GM23338 (cell line): ENCODE measurements at regions not wholly inside any gene's neighbourhood (a gene's known extent, or its start where the extent isn't known, plus 50 kb on each side); places are given as distances from the start of the nearest gene placed in this dataset.
A peak's percentile ranks its signal among the peaks of the same experiment; 100 is the strongest.
"Not testable (repeated sequence)": the region's sequence is repeated elsewhere in the genome, so short reads cannot be mapped to it uniquely, and the experiment has no call there.

Experiments
- CREB1 ChIP-seq: fragments of 250-450 bp; sonication (Bioruptor Pico); IDR thresholded peaks from 2 replicates; pipeline ENCODE4 v1.5.0; 2020; ENCODE audit warnings: low read depth, mild to moderate bottlenecking, moderate library complexity
- CTCF ChIP-seq, 2 experiments: fragments of 200-600 bp in 1 of 2; sonication (generic) in 1 of 2; conservative IDR thresholded peaks; 2 replicates each; pipeline versions ENCODE4 v1.5.1 to v1.6.1; 2016 to 2017; ENCODE audit warnings: antibody characterized with exemption in 2 of 2, low read depth in 2 of 2, mild to moderate bottlenecking in 2 of 2, moderate library complexity in 1 of 2
- EZH2 ChIP-seq: fragments of 200-600 bp; sonication (generic); IDR thresholded peaks from one replicate; pipeline ENCODE4 v1.8.0; 2017; ENCODE audit warnings: antibody characterized with exemption, mild to moderate bottlenecking, low read depth; ENCODE audit not compliant: unreplicated experiment
- EZH2phosphoT487 ChIP-seq: fragments of 200-600 bp; sonication (generic); IDR thresholded peaks from one replicate; pipeline ENCODE4 v1.8.1; 2018; ENCODE audit warnings: antibody characterized with exemption; ENCODE audit not compliant: unreplicated experiment
- NANOG ChIP-seq: IDR thresholded peaks from 2 replicates; pipeline ENCODE4 v1.6.1; 2016; ENCODE audit warnings: antibody characterized with exemption, borderline replicate concordance
- POLR2AphosphoS5 ChIP-seq: IDR thresholded peaks from 2 replicates; pipeline ENCODE4 v1.6.1; 2016; ENCODE audit warnings: antibody characterized with exemption, low read depth
- TF ChIP-seq, protein P1 (sequence below): IDR thresholded peaks from 2 replicates; pipeline ENCODE4 v1.6.1; 2016; ENCODE audit warnings: antibody characterized with exemption
- TF ChIP-seq, protein P2 (sequence below): IDR thresholded peaks from one replicate; pipeline ENCODE4 v1.6.1; 2018; ENCODE audit warnings: antibody characterized with exemption; ENCODE audit not compliant: unreplicated experiment

GRCh38 chr2:185290012-185290411 is 448.6 kb upstream of the FSIP2 start:
- TF ChIP-seq, protein P1, sequence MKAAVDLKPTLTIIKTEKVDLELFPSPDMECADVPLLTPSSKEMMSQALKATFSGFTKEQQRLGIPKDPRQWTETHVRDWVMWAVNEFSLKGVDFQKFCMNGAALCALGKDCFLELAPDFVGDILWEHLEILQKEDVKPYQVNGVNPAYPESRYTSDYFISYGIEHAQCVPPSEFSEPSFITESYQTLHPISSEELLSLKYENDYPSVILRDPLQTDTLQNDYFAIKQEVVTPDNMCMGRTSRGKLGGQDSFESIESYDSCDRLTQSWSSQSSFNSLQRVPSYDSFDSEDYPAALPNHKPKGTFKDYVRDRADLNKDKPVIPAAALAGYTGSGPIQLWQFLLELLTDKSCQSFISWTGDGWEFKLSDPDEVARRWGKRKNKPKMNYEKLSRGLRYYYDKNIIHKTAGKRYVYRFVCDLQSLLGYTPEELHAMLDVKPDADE = not testable (repeated sequence)
- not testable (repeated sequence) for TF ChIP-seq EZH2; CTCF (conservative IDR thresholded peaks at IDR 0.05; ENCODE audit: low read depth in 2 of 2); EZH2phosphoT487; CREB1; NANOG
- 0 out of 2 replicates have a peak, but pooled peaks have one; percentile 21 for TF ChIP-seq POLR2AphosphoS5
- TF ChIP-seq, protein P2, sequence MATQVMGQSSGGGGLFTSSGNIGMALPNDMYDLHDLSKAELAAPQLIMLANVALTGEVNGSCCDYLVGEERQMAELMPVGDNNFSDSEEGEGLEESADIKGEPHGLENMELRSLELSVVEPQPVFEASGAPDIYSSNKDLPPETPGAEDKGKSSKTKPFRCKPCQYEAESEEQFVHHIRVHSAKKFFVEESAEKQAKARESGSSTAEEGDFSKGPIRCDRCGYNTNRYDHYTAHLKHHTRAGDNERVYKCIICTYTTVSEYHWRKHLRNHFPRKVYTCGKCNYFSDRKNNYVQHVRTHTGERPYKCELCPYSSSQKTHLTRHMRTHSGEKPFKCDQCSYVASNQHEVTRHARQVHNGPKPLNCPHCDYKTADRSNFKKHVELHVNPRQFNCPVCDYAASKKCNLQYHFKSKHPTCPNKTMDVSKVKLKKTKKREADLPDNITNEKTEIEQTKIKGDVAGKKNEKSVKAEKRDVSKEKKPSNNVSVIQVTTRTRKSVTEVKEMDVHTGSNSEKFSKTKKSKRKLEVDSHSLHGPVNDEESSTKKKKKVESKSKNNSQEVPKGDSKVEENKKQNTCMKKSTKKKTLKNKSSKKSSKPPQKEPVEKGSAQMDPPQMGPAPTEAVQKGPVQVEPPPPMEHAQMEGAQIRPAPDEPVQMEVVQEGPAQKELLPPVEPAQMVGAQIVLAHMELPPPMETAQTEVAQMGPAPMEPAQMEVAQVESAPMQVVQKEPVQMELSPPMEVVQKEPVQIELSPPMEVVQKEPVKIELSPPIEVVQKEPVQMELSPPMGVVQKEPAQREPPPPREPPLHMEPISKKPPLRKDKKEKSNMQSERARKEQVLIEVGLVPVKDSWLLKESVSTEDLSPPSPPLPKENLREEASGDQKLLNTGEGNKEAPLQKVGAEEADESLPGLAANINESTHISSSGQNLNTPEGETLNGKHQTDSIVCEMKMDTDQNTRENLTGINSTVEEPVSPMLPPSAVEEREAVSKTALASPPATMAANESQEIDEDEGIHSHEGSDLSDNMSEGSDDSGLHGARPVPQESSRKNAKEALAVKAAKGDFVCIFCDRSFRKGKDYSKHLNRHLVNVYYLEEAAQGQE = not testable (repeated sequence)
